GM18909 (cell line): ENCODE measurements at regions not wholly inside any gene's neighbourhood (a gene's known extent, or its start where the extent isn't known, plus 50 kb on each side); places are given as distances from the start of the nearest gene placed in this dataset.
A peak's percentile ranks its signal among the peaks of the same experiment; 100 is the strongest.

Source experiments
- ATAC-seq: cut with Tn5 transposase; IDR thresholded peaks from one replicate; pipeline ENCODE4 v1.9.1; 2021; ENCODE audit warnings: mild to moderate bottlenecking; ENCODE audit not compliant: unreplicated experiment, poor library complexity

- peak; percentile 64 for ATAC-seq
Observed at GRCh38 chrX:20530406-20530921, 263.8 kb upstream of the RPS6KA3 start.

GRCh38 chrX:20529711-20530110 lies 263.0 kb upstream of the RPS6KA3 start:
- ATAC-seq = no peak

- no peak for ATAC-seq
Observed at GRCh38 chrX:20529301-20529700, 262.6 kb upstream of the RPS6KA3 start.

GRCh38 chrX:20527558-20528011 lies 260.9 kb upstream of the RPS6KA3 start:
- ATAC-seq = peak; percentile 61

- no peak for ATAC-seq
Observed at GRCh38 chrX:20527041-20527440, 260.3 kb upstream of the RPS6KA3 start.

- no peak for ATAC-seq
Observed at GRCh38 chrX:20523626-20524312, 257.1 kb upstream of the RPS6KA3 start.

GRCh38 chrX:20522420-20522819 lies 255.7 kb upstream of the RPS6KA3 start:
- ATAC-seq = no peak

- ATAC-seq = no peak
Observed at GRCh38 chrX:20521222-20521621, 254.5 kb upstream of the RPS6KA3 start.

GRCh38 chrX:20519826-20520225 lies 253.1 kb upstream of the RPS6KA3 start:
- no peak for ATAC-seq

GRCh38 chrX:20519146-20519545 lies 252.4 kb upstream of the RPS6KA3 start:
- no peak for ATAC-seq

- no peak for ATAC-seq
Observed at GRCh38 chrX:20517565-20517964, 250.9 kb upstream of the RPS6KA3 start.

GRCh38 chrX:20515841-20516461 lies 249.2 kb upstream of the RPS6KA3 start:
- ATAC-seq = peak; percentile 99

GRCh38 chrX:20514358-20514757 lies 247.6 kb upstream of the RPS6KA3 start:
- no peak for ATAC-seq

- ATAC-seq = no peak
Observed at GRCh38 chrX:20513185-20513584, 246.5 kb upstream of the RPS6KA3 start.

GRCh38 chrX:20511792-20512191 lies 245.1 kb upstream of the RPS6KA3 start:
- no peak for ATAC-seq

- ATAC-seq = no peak
Observed at GRCh38 chrX:20507901-20508620, 241.4 kb upstream of the RPS6KA3 start.

- no peak for ATAC-seq
Observed at GRCh38 chrX:20506739-20507138, 240.0 kb upstream of the RPS6KA3 start.

- no peak for ATAC-seq
Observed at GRCh38 chrX:20500949-20501348, 234.2 kb upstream of the RPS6KA3 start.

GRCh38 chrX:20500171-20500865 lies 233.6 kb upstream of the RPS6KA3 start:
- ATAC-seq = peak; percentile 78

- ATAC-seq = peak; percentile 14
Observed at GRCh38 chrX:20499763-20500162, 233.1 kb upstream of the RPS6KA3 start.
